Naive thymus-derived CD4-positive, alpha-beta T cell (primary cell): ENCODE measurements at regions not wholly inside any gene's neighbourhood (a gene's known extent, or its start where the extent isn't known, plus 50 kb on each side); places are given as distances from the start of the nearest gene placed in this dataset.

ENCODE experiments used
- ATAC-seq: fragments of 150-1000 bp; cut with Tn5 transposase; 2 replicates; pipeline ENCODE4 v1.10.0; 2021; ENCODE audit warnings: mild to moderate bottlenecking, moderate library complexity
- CTCF ChIA-PET: fragments of 350-600 bp; sonication (Branson Sonifier 250); formaldehyde crosslinking; loops from one replicate; lab custom pipeline; 2021; ENCODE audit warnings: antibody characterized with exemption; lab: Charles Lee
- POLR2A ChIA-PET: fragments of 350-600 bp; sonication (Branson Sonifier 250); formaldehyde crosslinking; loops from one replicate; lab custom pipeline; 2021; ENCODE audit warnings: antibody characterized with exemption, inconsistent platforms; lab: Charles Lee
- DNase-seq, 9 donors: peaks; one replicate each; pipeline versions ENCODE4 v3.0.0 to v3.0.0-alpha.2; 2020 to 2022; ENCODE audit warnings: mixed read lengths in 1 of 9
- H3K27ac ChIP-seq: one replicate; pipeline ENCODE4 v1.7.0; 2013; ENCODE audit warnings: mild to moderate bottlenecking, low read depth, low read length, moderate library complexity
- H3K27me3 ChIP-seq, 2 donors: one replicate each; pipeline ENCODE4 v1.7.0; 2013; ENCODE audit warnings: low read length in 2 of 2, mild to moderate bottlenecking in 2 of 2, moderate library complexity in 2 of 2; ENCODE audit not compliant: control insufficient read depth in 2 of 2, insufficient read depth in 2 of 2
- H3K36me3 ChIP-seq, 3 experiments: 1 replicate in 2 of 3; 2 replicates in 1 of 3; pipeline ENCODE4 v1.7.0; 2013; ENCODE audit warnings: low read length in 3 of 3, mild to moderate bottlenecking in 3 of 3, moderate library complexity in 1 of 3; ENCODE audit not compliant: insufficient read depth in 3 of 3, control insufficient read depth in 2 of 3
- H3K4me1 ChIP-seq, 2 donors: one replicate each; pipeline ENCODE4 v1.7.0; 2013; ENCODE audit warnings: low read length in 2 of 2, mild to moderate bottlenecking in 2 of 2, moderate library complexity in 1 of 2; ENCODE audit not compliant: control insufficient read depth in 2 of 2, insufficient read depth in 2 of 2
- H3K4me3 ChIP-seq: 2 replicates; pipeline ENCODE4 v1.7.0; 2013; ENCODE audit warnings: mild to moderate bottlenecking, low read length
- H3K9me3 ChIP-seq, 3 experiments: 1 replicate in 2 of 3; 2 replicates in 1 of 3; pipeline ENCODE4 v1.7.0; 2013; ENCODE audit warnings: low read length in 3 of 3; ENCODE audit not compliant: control insufficient read depth in 2 of 3
- H3K27ac Mint-ChIP-seq, 9 donors: one replicate each; pipeline ENCODE4 v1.8.0; 2020 to 2022; ENCODE audit warnings: mixed read lengths in 9 of 9, mild to moderate bottlenecking in 8 of 9, moderate library complexity in 5 of 9, inconsistent platforms in 2 of 9
- H3K27me3 Mint-ChIP-seq, 5 donors: one replicate each; pipeline ENCODE4 v1.8.0; 2021 to 2022; ENCODE audit warnings: mixed read lengths in 5 of 5, mild to moderate bottlenecking in 1 of 5
- H3K36me3 Mint-ChIP-seq, 5 donors: one replicate each; pipeline ENCODE4 v1.8.0; 2020 to 2022; ENCODE audit warnings: mixed read lengths in 5 of 5, mild to moderate bottlenecking in 3 of 5, inconsistent platforms in 1 of 5
- H3K4me1 Mint-ChIP-seq, 7 donors: one replicate each; pipeline ENCODE4 v1.8.0; 2020 to 2022; ENCODE audit warnings: mixed read lengths in 7 of 7, mild to moderate bottlenecking in 3 of 7, inconsistent platforms in 1 of 7
- H3K4me3 Mint-ChIP-seq, 10 donors: one replicate each; pipeline ENCODE4 v1.8.0; 2020 to 2022; ENCODE audit warnings: mild to moderate bottlenecking in 10 of 10, mixed read lengths in 10 of 10, moderate library complexity in 6 of 10, inconsistent platforms in 2 of 10
- H3K9me3 Mint-ChIP-seq, 11 donors: one replicate each; pipeline ENCODE4 v1.8.0; 2020 to 2022; ENCODE audit warnings: mixed read lengths in 11 of 11, mild to moderate bottlenecking in 4 of 11, inconsistent platforms in 1 of 11, moderate library complexity in 1 of 11
- intact Hi-C, 2 donors: fragments of 100-400 bp; cut with micrococcal nuclease; formaldehyde crosslinking; loops; one replicate each; pipeline ENCODE4 v1.15.1; 2023

DNA sequence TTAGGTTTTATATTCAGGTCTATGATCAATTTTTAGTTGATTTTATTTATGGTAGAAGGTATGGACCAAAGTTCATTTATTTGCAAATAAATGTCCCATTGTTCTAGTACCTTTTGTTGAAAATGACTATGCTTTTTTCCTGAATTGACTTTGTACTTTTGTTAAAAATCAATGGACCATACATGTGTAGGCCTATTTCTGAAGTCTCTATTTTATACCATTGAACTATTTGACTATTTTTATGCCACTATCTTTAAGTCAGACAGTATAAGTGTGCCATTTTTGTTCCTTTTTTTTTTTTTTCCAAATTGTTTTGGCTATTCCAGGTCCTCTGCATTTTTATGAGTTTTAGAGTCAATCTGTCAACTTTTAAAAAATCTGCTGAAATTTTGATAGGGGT, 73.6 kb upstream of the UGP2 start:
- CTCF ChIA-PET = no interaction called here
- H3K27ac Mint-ChIP-seq = no peak overlapping the region
- peaks cover 2 to 16% (median 8%) of the 10 kb centered on the region in 11 donors for H3K9me3 Mint-ChIP-seq

DNA sequence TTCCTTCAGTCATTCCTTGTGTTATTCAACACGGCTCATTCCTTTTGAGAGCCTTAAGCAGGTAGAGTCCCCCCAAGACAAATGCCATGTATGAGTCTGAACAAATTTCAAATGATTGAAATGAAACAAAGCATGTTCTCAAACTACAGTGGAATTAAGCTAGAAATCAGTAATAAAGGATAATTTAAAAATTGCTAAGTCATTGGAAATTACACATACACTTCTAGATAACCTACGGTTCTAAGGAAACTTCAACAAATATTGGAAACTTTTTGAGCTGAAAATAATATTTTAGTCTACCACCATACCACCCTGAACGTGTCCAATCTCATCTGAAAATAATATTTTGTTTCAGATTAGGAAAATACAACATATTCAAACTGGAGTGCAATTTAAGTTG, 71.8 kb upstream of the UGP2 start:
- ATAC-seq (no peak), DNase-seq (no peak)
- ChIA-PET CTCF (no interaction called here), POLR2A (no interaction called here)
- H3K27ac ChIP-seq = no peak overlapping the region
- H3K27me3 ChIP-seq = no peaks in the 10 kb centered on the region
- peaks cover 2 to 16% (median 8%) of the 10 kb centered on the region in 11 donors for H3K9me3 Mint-ChIP-seq
- H3K4me1 ChIP-seq = no peaks in the 10 kb centered on the region
- H3K27ac Mint-ChIP-seq = no peak overlapping the region
- H3K4me1 Mint-ChIP-seq = no peaks in the 10 kb centered on the region
- intact Hi-C loops = no loop called here
- H3K36me3 Mint-ChIP-seq = peaks cover 0 to 3% (median 0%) of the 10 kb centered on the region in 5 donors
- H3K4me3 ChIP-seq = no peak overlapping the region
- no peaks in the 10 kb centered on the region for H3K9me3 ChIP-seq
- no peak overlapping the region for H3K4me3 Mint-ChIP-seq
- H3K36me3 ChIP-seq = no peaks in the 10 kb centered on the region
- peaks cover 0 to 6% (median 3%) of the 10 kb centered on the region in 5 donors for H3K27me3 Mint-ChIP-seq

More for the DNA sequence above, 73.6 kb upstream of the UGP2 start:
- Histone ChIP-seq H3K36me3 (no peaks in the 10 kb centered on the region), H3K9me3 (no peaks in the 10 kb centered on the region), H3K4me1 (no peaks in the 10 kb centered on the region), H3K27me3 (no peaks in the 10 kb centered on the region), H3K27ac (no peak overlapping the region), H3K4me3 (no peak overlapping the region)
- DNase-seq (no peak), ATAC-seq (no peak)
- H3K4me3 Mint-ChIP-seq = no peak overlapping the region
- intact Hi-C loops = no loop called here
- no peaks in the 10 kb centered on the region for H3K4me1 Mint-ChIP-seq
- peaks cover 0 to under 1% (median 0%) of the 10 kb centered on the region in 5 donors for H3K27me3 Mint-ChIP-seq
- H3K36me3 Mint-ChIP-seq = peaks cover 0 to 3% (median 0%) of the 10 kb centered on the region in 5 donors
- POLR2A ChIA-PET = no interaction called here

DNA sequence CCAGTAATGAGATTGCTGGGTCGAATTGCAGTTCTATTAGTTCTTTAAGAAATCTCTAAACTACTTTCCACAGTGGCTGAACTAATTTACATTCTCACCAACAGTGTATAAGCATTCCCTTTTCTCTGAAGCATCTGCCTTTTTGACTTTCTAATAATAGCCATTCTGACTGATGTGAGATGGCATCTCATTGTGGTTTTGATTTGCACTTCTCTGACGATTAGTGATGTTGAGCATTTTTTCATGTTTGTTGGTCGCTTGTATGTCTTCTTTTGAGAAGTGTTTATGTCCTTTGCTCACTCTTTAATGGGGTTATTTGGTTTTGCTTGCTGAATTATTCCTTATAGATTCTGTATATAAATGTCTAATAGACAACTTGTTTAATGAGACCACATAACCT, 69.6 kb upstream of the UGP2 start:
- ChIA-PET POLR2A (no interaction called here), CTCF (no interaction called here)
- DNase-seq (no peak), ATAC-seq (no peak)
- H3K27me3 Mint-ChIP-seq = peaks cover 0 to 10% (median 6%) of the 10 kb centered on the region in 5 donors
- Histone ChIP-seq H3K9me3 (no peaks in the 10 kb centered on the region), H3K4me3 (no peak overlapping the region), H3K27ac (no peak overlapping the region), H3K36me3 (no peaks in the 10 kb centered on the region), H3K4me1 (no peaks in the 10 kb centered on the region), H3K27me3 (no peaks in the 10 kb centered on the region)
- H3K27ac Mint-ChIP-seq = no peak overlapping the region
- H3K4me1 Mint-ChIP-seq = no peaks in the 10 kb centered on the region
- intact Hi-C loops = no loop called here
- no peak overlapping the region for H3K4me3 Mint-ChIP-seq
- H3K36me3 Mint-ChIP-seq = peaks cover 0 to 4% (median 0%) of the 10 kb centered on the region in 5 donors
- peaks cover 0 to 12% (median 5%) of the 10 kb centered on the region in 11 donors for H3K9me3 Mint-ChIP-seq

DNA sequence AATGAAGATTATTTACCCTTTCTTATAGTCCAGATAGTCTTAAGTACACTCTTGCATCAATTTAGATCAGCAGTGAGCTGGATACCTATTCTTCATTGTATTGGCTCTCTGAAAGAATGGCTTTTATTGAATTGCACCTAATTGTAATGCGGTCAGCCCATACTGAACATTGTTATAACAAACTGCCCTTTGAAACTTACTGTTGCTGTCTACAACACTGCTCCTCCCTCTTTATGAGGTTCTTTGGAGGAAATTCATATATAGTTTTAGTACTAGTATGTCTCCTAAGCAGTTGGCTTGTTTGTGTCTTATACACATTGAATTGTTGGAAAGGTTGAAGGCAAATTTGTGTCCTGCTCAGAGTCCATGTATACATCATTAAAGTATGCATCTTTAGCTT, 66.5 kb upstream of the UGP2 start:
- POLR2A ChIA-PET = no interaction called here
- H3K36me3 ChIP-seq = no peaks in the 10 kb centered on the region

DNA sequence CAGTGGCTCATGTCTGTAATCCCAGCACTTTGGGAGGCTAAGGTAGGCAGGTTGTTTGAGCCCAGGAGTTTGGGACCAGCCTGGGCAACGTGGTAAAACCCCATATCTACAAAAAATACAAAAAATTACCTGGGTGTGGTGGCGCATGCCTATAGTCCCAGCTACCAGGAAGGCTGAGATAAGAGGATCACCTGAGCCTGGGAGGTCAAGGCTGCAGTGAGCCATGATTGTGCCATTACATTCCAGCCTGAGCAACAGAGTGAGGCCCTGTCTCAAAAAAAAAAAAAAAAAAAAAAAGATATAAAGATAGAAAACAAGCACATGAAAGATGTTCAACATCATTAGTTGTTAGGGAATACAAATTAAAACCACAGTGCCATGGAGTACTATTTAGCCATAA, 65.3 kb upstream of the UGP2 start:
- intact Hi-C loops = no loop called here
- DNase-seq (no peak), ATAC-seq (no peak)
- Mint-ChIP-seq H3K27me3 (peaks cover 0 to 29% (median 6%) of the 10 kb centered on the region in 5 donors), H3K4me3 (no peak overlapping the region), H3K4me1 (no peaks in the 10 kb centered on the region), H3K9me3 (peaks cover 0 to 5% (median 3%) of the 10 kb centered on the region in 11 donors), H3K36me3 (peaks cover 0 to 4% (median 0%) of the 10 kb centered on the region in 5 donors), H3K27ac (no peak overlapping the region)
- Histone ChIP-seq H3K9me3 (no peaks in the 10 kb centered on the region), H3K27ac (no peak overlapping the region), H3K36me3 (no peaks in the 10 kb centered on the region), H3K4me1 (no peaks in the 10 kb centered on the region), H3K4me3 (no peak overlapping the region), H3K27me3 (no peaks in the 10 kb centered on the region)
- CTCF ChIA-PET = no interaction called here
- POLR2A ChIA-PET = no interaction called here

More for the DNA sequence above, 66.5 kb upstream of the UGP2 start:
- H3K27me3 ChIP-seq = no peaks in the 10 kb centered on the region
- Mint-ChIP-seq H3K36me3 (peaks cover 0 to 4% (median 0%) of the 10 kb centered on the region in 5 donors), H3K9me3 (peaks cover 0 to 5% (median 3%) of the 10 kb centered on the region in 11 donors), H3K27ac (no peak overlapping the region), H3K27me3 (peaks cover 0 to 26% (median 6%) of the 10 kb centered on the region in 5 donors), H3K4me3 (no peak overlapping the region), H3K4me1 (no peaks in the 10 kb centered on the region)
- no peak overlapping the region for H3K4me3 ChIP-seq
- CTCF ChIA-PET = no interaction called here
- H3K4me1 ChIP-seq = no peaks in the 10 kb centered on the region
- no peak overlapping the region for H3K27ac ChIP-seq
- no peak for ATAC-seq
- DNase-seq = no peak
- H3K9me3 ChIP-seq = no peaks in the 10 kb centered on the region
- intact Hi-C loops = no loop called here

DNA sequence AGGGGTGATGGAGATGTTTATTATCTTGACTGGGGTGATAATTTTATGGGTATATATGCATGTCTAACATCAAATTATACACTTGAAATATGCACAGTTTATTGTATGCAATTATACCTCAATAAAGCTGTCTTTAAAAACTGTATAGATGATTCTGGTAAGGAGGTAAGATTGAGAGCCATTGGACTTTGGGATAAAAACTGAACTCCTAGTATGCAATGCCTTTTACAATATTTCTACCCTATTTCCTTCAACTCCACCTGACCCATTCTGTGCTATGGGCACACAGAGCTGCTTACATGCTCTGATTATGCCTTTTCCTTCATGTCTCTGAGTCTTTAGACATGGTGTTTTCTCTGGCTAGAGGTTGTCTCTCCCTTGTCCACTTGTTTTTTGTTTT, 63.9 kb upstream of the UGP2 start:
- H3K27ac Mint-ChIP-seq = no peak overlapping the region
- DNase-seq = no peak
- no peak overlapping the region for H3K4me3 Mint-ChIP-seq
- Histone ChIP-seq H3K4me1 (no peaks in the 10 kb centered on the region), H3K36me3 (no peaks in the 10 kb centered on the region), H3K4me3 (no peak overlapping the region), H3K27me3 (no peaks in the 10 kb centered on the region), H3K9me3 (no peaks in the 10 kb centered on the region), H3K27ac (no peak overlapping the region)
- H3K4me1 Mint-ChIP-seq = no peaks in the 10 kb centered on the region
- ChIA-PET POLR2A (no interaction called here), CTCF (no interaction called here)
- peaks cover 0 to 5% (median 3%) of the 10 kb centered on the region in 11 donors for H3K9me3 Mint-ChIP-seq
- H3K27me3 Mint-ChIP-seq = peaks cover 0 to 30% (median 6%) of the 10 kb centered on the region in 5 donors
- peaks cover 0 to 4% (median 0%) of the 10 kb centered on the region in 5 donors for H3K36me3 Mint-ChIP-seq
- intact Hi-C loops = no loop called here
- ATAC-seq = no peak

DNA sequence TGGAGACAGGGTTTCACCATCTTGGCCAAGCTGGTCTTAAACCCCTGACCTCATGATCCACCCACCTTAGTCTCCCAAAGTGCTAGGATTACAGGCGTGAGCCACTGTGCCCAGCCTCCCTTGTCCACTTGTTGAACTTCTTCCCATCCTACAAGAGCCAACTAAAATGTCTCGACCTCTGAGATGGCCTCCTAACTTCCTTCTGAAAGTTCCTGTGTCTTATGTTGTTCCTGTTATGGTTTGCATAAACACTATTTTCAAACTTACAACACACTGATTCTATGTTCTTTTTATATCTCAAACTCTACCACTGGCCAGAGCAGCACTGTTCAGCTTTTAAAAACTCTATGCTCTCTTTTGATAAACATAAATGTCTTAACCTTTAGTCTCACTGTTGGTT, 63.3 kb upstream of the UGP2 start:
- intact Hi-C loops = no loop called here
- ChIA-PET CTCF (no interaction called here), POLR2A (no interaction called here)
- H3K4me3 ChIP-seq = no peak overlapping the region
- Mint-ChIP-seq H3K4me3 (no peak overlapping the region), H3K27me3 (peaks cover 0 to 27% (median 6%) of the 10 kb centered on the region in 5 donors), H3K27ac (no peak overlapping the region), H3K9me3 (peaks cover 0 to 5% (median 3%) of the 10 kb centered on the region in 11 donors), H3K4me1 (no peaks in the 10 kb centered on the region), H3K36me3 (peaks cover 0 to 4% (median 0%) of the 10 kb centered on the region in 5 donors)
- no peak for ATAC-seq
- H3K27me3 ChIP-seq = no peaks in the 10 kb centered on the region
- no peaks in the 10 kb centered on the region for H3K36me3 ChIP-seq
- no peaks in the 10 kb centered on the region for H3K9me3 ChIP-seq
- no peak for DNase-seq
- H3K27ac ChIP-seq = no peak overlapping the region
- H3K4me1 ChIP-seq = no peaks in the 10 kb centered on the region
